ENCODE measurements at regions not wholly inside any gene's neighbourhood (a gene's known extent, or its start where the extent isn't known, plus 50 kb on each side); places are given as distances from the start of the nearest gene placed in this dataset.

DNA sequence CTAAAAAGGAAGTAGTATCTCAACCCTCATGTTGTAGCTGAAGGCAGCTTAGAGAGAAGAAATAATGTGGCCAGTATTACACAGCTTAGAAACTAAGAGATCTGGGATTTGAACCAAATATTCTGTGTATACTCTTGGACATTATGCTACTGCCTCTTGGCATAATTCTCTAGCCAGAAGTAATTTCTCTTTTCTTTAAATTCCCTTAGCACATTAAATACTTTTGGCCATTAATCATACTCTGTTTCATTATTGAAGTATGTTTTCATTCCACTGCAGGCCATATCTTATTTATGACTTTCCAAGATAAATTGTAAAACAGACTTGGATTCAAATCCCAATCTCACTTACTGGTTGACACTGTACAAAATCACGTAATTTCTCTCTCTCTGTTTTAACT is 181.3 kb upstream of the SPAG17 start:
- H3K27ac ChIP-seq, result no peak overlapping the region
- DNase-seq (ENCODE audit: low spot score), result no peak
- CTCF ChIA-PET, result interaction anchor here (0.6 kb wide), 1 partner anchor 61 kb away, joined by 4 read pairs; no protein-coding TSS in a partner anchor
- POLR2A ChIA-PET (ENCODE audit: low non-redundant PET), result no interaction called here
- TF ChIP-seq, protein P1, sequence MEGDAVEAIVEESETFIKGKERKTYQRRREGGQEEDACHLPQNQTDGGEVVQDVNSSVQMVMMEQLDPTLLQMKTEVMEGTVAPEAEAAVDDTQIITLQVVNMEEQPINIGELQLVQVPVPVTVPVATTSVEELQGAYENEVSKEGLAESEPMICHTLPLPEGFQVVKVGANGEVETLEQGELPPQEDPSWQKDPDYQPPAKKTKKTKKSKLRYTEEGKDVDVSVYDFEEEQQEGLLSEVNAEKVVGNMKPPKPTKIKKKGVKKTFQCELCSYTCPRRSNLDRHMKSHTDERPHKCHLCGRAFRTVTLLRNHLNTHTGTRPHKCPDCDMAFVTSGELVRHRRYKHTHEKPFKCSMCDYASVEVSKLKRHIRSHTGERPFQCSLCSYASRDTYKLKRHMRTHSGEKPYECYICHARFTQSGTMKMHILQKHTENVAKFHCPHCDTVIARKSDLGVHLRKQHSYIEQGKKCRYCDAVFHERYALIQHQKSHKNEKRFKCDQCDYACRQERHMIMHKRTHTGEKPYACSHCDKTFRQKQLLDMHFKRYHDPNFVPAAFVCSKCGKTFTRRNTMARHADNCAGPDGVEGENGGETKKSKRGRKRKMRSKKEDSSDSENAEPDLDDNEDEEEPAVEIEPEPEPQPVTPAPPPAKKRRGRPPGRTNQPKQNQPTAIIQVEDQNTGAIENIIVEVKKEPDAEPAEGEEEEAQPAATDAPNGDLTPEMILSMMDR (conservative IDR thresholded peaks at IDR 0.05; ENCODE audit: low read depth), result no peak

DNA sequence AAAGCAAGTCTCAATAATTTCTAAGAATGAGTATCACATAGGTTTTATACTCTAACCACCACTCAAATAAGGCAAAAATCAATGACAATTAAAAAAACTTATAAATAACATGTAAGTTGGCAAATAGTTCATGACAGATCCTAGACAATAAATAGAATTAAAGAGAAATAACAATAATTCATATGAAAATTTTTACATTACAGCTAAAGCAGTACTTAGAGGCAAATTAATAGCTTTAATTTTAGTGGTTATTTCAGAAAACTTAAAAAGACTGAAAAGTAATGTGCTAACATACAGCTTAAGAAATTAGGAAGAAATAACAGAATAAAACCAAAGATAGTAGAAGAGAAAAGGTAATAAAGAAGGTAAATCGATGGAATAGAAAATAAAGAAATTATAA is 179.9 kb upstream of the SPAG17 start:
- CTCF ChIA-PET, result no interaction called here
- H3K27ac ChIP-seq, result no peak overlapping the region
- DNase-seq (ENCODE audit: low spot score), result no peak
- POLR2A ChIA-PET (ENCODE audit: low non-redundant PET), result no interaction called here
- TF ChIP-seq, protein P1 (conservative IDR thresholded peaks at IDR 0.05; ENCODE audit: low read depth), result no peak

DNA sequence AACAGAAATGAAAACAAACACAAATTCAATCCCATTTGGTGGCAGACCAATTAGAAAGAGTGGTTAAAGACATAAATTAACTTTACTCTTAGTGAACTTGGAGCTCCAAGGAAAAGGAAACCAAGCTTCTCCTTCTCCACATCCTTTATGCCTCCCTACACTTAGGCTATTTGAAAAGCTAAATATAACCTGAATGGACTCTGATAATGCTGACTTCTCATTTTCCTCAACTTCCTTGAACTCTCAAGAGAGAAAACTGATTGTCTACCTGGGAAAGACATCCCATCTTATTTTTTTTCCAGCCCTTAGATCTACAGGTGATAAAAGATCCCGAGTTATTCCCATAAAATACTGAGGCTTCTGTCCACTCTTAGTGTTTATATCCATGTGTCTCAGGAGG is 178.4 kb upstream of the SPAG17 start:
- CTCF ChIA-PET, result no interaction called here
- DNase-seq (ENCODE audit: low spot score), result no peak
- H3K27ac ChIP-seq, result no peak overlapping the region
- TF ChIP-seq, protein P1 (conservative IDR thresholded peaks at IDR 0.05; ENCODE audit: low read depth), result no peak
- POLR2A ChIA-PET (ENCODE audit: low non-redundant PET), result no interaction called here

DNA sequence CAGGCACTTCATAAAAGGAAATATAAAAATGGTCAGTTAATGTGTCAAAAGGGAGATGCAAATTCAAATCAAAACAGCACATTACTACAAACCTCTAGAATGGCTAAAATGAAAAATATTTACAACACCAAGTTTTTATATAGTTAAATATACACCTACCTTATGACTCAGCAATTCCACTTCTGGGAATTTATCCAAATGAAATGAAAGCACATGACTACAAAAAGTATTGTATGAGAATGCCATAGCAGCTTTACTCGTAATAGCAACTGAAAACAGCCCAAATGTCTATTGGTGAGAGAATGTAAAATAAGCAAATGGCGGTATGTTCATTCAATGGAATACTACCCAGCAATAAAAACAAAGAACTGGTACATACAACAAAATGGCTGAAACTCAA is 175.8 kb upstream of the SPAG17 start:
- CTCF ChIA-PET, result interaction anchor here (0.7 kb wide), 1 partner anchor 190 kb away, joined by 3 read pairs; no protein-coding TSS in a partner anchor
- TF ChIP-seq, protein P1 (conservative IDR thresholded peaks at IDR 0.05; ENCODE audit: low read depth), result no peak
- POLR2A ChIA-PET (ENCODE audit: low non-redundant PET), result no interaction called here
- no peak for DNase-seq (ENCODE audit: low spot score)
- H3K27ac ChIP-seq, result no peak overlapping the region

DNA sequence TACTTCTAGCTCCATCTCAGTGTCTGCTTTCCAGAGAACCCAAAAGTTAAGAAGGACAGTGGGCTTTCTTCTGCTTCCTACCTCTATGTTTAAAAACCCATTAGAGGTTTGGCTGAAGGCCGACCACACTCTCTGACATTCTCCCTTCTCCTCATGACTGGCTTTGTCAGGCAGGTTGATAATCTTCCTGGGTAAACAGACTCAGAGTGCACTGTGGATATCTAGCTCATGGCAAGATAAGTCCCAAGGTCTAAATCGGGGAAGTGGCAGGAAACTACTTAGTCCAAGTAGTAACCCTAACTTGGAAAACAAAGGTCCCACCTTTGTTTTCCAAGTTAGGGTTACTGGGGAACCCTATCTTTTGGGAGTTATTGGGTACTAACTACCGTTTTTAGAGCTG is 161.9 kb upstream of the SPAG17 start:
- CTCF ChIA-PET, result no interaction called here
- no peak overlapping the region for H3K27ac ChIP-seq
- TF ChIP-seq, protein P1 (conservative IDR thresholded peaks at IDR 0.05; ENCODE audit: low read depth), result no peak
- DNase-seq (ENCODE audit: low spot score), result no peak
- POLR2A ChIA-PET (ENCODE audit: low non-redundant PET), result no interaction called here

DNA sequence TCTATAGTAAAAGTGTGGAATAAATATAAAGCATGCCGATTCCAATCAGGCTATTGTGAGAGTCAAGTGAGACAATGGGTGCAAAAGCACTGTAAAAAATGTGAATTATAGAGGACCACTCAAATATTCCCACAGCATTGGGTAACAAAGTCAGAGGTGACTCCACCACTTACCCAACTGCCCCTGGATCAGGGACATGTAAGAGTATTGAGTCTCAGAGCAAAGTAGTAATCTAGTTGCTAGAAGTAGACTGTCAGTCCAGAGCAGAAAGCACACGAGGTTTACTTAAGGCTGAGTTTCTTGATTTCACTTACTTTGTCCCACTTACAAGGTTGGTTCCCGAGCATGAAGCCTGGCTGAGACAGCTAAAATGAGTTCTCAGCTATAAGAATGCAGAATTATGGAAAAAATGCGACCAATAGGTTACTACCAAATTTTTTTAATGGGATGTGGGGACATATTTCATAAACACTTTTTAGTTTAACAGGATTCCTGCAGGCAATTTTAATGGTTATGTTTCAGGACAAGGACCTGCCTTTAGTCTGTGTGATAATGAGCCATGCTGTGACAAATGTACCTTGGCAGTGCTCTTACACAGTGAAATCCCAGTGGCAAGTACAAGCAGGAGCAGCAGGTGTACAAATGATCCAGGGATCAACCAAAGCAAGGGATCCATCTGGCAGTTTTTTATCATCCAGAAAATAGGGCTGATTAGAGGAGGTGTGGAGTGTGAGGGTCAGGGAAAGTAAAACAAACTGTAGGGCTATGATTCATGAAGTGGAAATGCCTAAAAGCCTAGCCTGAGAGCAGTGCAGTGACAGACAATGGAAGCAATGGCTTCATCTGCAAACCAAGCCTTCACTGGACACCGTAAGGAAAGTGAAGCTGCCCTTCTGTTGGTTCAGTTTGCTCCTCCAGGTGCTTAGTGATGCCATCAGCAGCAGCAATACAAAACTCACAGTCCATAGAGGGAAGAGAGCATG is 156.2 kb upstream of the SPAG17 start:
- no peak overlapping the region for H3K27ac ChIP-seq
- TF ChIP-seq, protein P1 (conservative IDR thresholded peaks at IDR 0.05; ENCODE audit: low read depth), result no peak
- ChIA-PET CTCF (no interaction called here), POLR2A (ENCODE audit: low non-redundant PET) (no interaction called here)
- no peak for DNase-seq (ENCODE audit: low spot score)
